ENCODE measurements at regions not wholly inside any gene's neighbourhood (a gene's known extent, or its start where the extent isn't known, plus 50 kb on each side); places are given as distances from the start of the nearest gene placed in this dataset.

DNA sequence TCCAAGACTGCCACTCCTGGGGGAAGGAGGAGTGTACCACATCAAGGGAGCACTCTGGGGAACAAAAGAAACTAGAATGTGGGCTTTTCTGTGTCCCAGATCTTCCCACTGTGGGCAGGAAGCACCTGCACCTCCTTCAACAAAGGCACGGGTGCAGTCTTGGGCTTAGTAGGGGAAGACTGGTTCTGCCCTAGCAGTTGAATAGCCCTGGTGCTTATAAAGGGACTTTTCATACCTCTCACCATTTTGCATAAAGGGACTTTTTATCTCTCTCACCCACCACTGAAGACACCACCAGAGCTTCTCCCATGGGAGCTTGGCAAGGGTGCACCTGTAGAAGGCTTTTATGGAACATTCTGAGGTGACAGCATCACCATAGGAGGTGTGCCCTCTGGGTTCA is 65.8 kb upstream of the MS4A8 start:
- POLR2A ChIA-PET (ENCODE audit: low non-redundant PET), result no interaction called here
- no TSS peak for BruUV-seq (replicated peaks)
- intact Hi-C loops (cut with micrococcal nuclease; ENCODE audit: unreplicated experiment), result no loop called here

GRCh38 chr11:60634126-60634525 is 65.3 kb upstream of the MS4A8 start:
- intact Hi-C loops (cut with micrococcal nuclease; ENCODE audit: unreplicated experiment), result no loop called here
- DNase-seq (ENCODE audit: low spot score), result peak; percentile 23

More for the DNA sequence above, 65.8 kb upstream of the MS4A8 start:
- H3K27me3 ChIP-seq (replicated peaks; ENCODE audit: insufficient read depth, low read depth, low read length, poor library complexity), result no peaks in the 10 kb centered on the region
- no peak overlapping the region for H3K27ac ChIP-seq (ENCODE audit: low read depth, low read length, poor library complexity, severe bottlenecking)
- no peaks in the 10 kb centered on the region for H3K4me1 ChIP-seq (ENCODE audit: insufficient read depth, low read length, poor library complexity, severe bottlenecking)
- no peak for DNase-seq (ENCODE audit: low spot score)
- TF ChIP-seq EZH2 (IDR thresholded peaks at IDR 0.05; ENCODE audit: borderline replicate concordance, low read depth, low read length, poor library complexity, severe bottlenecking) (no peak), CTCF (conservative IDR thresholded peaks at IDR 0.05; ENCODE audit: low read depth, low read length) (no peak)
- no peaks in the 10 kb centered on the region for H3K36me3 ChIP-seq (ENCODE audit: insufficient read depth, low read length, poor library complexity, severe bottlenecking)
- no peaks in the 10 kb centered on the region for H3K9me3 ChIP-seq (ENCODE audit: low read depth, low read length, poor library complexity, severe bottlenecking)
- no peak overlapping the region for H3K4me3 ChIP-seq (ENCODE audit: low read depth, low read length, poor library complexity, severe bottlenecking)
- CTCF ChIA-PET, result no interaction called here

GRCh38 chr11:60641940-60642339 is 57.5 kb upstream of the MS4A8 start:
- TF ChIP-seq CTCF (conservative IDR thresholded peaks at IDR 0.05; ENCODE audit: low read depth, low read length), result no peak
- Histone ChIP-seq H3K4me1 (ENCODE audit: insufficient read depth, low read length, poor library complexity, severe bottlenecking) (no peaks in the 10 kb centered on the region), H3K27me3 (replicated peaks; ENCODE audit: insufficient read depth, low read depth, low read length, poor library complexity) (peaks cover 6% of the 10 kb centered on the region), H3K9me3 (ENCODE audit: low read depth, low read length, poor library complexity, severe bottlenecking) (no peaks in the 10 kb centered on the region), H3K27ac (ENCODE audit: low read depth, low read length, poor library complexity, severe bottlenecking) (no peak overlapping the region), H3K36me3 (ENCODE audit: insufficient read depth, low read length, poor library complexity, severe bottlenecking) (no peaks in the 10 kb centered on the region), H3K4me3 (ENCODE audit: low read depth, low read length, poor library complexity, severe bottlenecking) (no peak overlapping the region)
- intact Hi-C loops (cut with micrococcal nuclease; ENCODE audit: unreplicated experiment), result no loop called here
- POLR2A ChIA-PET (ENCODE audit: low non-redundant PET), result no interaction called here
- DNase-seq (ENCODE audit: low spot score), result no peak
- no TSS peak for BruUV-seq (replicated peaks)
- CTCF ChIA-PET, result no interaction called here

More at GRCh38 chr11:60634126-60634525, 65.3 kb upstream of the MS4A8 start:
- no TSS peak for BruUV-seq (replicated peaks)
- no peaks in the 10 kb centered on the region for H3K36me3 ChIP-seq (ENCODE audit: insufficient read depth, low read length, poor library complexity, severe bottlenecking)
- TF ChIP-seq EZH2 (IDR thresholded peaks at IDR 0.05; ENCODE audit: borderline replicate concordance, low read depth, low read length, poor library complexity, severe bottlenecking), result no peak
- TF ChIP-seq CTCF (conservative IDR thresholded peaks at IDR 0.05; ENCODE audit: low read depth, low read length), result peak; percentile 53
- H3K4me1 ChIP-seq (ENCODE audit: insufficient read depth, low read length, poor library complexity, severe bottlenecking), result no peaks in the 10 kb centered on the region
- POLR2A ChIA-PET (ENCODE audit: low non-redundant PET), result no interaction called here
- no peak overlapping the region for H3K27ac ChIP-seq (ENCODE audit: low read depth, low read length, poor library complexity, severe bottlenecking)
- CTCF ChIA-PET, result no interaction called here
- peaks cover 3% of the 10 kb centered on the region for H3K27me3 ChIP-seq (replicated peaks; ENCODE audit: insufficient read depth, low read depth, low read length, poor library complexity)
- no peak overlapping the region for H3K4me3 ChIP-seq (ENCODE audit: low read depth, low read length, poor library complexity, severe bottlenecking)
- no peaks in the 10 kb centered on the region for H3K9me3 ChIP-seq (ENCODE audit: low read depth, low read length, poor library complexity, severe bottlenecking)

Measured in A673 (cell line).